Fibroblast of the aortic adventitia (primary cell): ENCODE measurements at regions not wholly inside any gene's neighbourhood (a gene's known extent, or its start where the extent isn't known, plus 50 kb on each side); places are given as distances from the start of the nearest gene placed in this dataset.
"Not testable (repeated sequence)": the region's sequence is repeated elsewhere in the genome, so short reads cannot be mapped to it uniquely, and the experiment has no call there.

Experiments
- DNase-seq: peaks from one replicate; pipeline ENCODE4 v3.0.0-alpha.2; 2010; ENCODE audit warnings: low read depth
- H3K4me3 ChIP-seq: 2 replicates; pipeline ENCODE4 v1.5.1; 2011; ENCODE audit warnings: low read depth, mild to moderate bottlenecking, control low read depth, low read length, moderate library complexity
- TF ChIP-seq, protein P1 (sequence below): IDR thresholded peaks from 2 replicates; pipeline ENCODE4 v1.5.1; 2011; ENCODE audit warnings: mild to moderate bottlenecking, low read length, control low read depth, inconsistent platforms; ENCODE audit not compliant: insufficient read depth

DNA sequence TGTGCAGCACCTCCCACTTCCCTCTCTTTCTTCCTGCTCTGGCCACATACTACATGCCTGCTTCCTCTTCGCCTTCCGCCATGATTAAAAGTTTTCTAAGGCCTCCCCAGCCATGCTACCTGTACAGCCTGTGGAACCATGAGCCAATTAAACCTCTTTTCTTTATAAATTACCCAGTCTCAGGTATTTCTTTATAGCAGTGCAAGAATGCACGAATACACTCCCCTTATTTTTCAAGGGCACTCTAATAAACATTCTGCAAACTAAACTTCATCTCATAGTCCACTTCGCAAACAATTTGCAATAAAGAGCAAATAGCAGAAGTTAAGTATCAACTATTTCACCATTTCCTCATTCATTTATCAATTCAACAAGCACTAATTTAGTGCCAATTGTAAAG is 351.3 kb downstream of the PID1 start:
- DNase-seq, result no peak
- TF ChIP-seq, protein P1, sequence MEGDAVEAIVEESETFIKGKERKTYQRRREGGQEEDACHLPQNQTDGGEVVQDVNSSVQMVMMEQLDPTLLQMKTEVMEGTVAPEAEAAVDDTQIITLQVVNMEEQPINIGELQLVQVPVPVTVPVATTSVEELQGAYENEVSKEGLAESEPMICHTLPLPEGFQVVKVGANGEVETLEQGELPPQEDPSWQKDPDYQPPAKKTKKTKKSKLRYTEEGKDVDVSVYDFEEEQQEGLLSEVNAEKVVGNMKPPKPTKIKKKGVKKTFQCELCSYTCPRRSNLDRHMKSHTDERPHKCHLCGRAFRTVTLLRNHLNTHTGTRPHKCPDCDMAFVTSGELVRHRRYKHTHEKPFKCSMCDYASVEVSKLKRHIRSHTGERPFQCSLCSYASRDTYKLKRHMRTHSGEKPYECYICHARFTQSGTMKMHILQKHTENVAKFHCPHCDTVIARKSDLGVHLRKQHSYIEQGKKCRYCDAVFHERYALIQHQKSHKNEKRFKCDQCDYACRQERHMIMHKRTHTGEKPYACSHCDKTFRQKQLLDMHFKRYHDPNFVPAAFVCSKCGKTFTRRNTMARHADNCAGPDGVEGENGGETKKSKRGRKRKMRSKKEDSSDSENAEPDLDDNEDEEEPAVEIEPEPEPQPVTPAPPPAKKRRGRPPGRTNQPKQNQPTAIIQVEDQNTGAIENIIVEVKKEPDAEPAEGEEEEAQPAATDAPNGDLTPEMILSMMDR, result no peak
- H3K4me3 ChIP-seq, result no peak overlapping the region

DNA sequence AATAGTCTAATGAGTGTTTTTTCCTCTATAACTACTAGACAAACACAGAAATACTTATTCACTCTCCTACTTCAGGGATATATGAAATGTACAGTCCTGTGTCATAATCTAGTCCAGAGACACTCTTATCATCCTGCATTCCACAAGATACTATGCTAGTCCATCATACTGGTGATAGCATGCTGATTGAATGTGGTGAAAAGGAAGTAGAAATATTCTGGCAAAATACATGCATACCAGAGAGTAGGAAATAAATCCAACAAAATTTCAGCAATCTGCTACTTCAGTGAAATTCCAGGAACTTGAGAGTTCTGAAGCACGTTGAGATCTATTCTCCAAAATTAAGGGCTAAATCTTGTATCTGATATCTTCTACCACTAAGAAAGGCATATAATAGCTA is 353.9 kb downstream of the PID1 start:
- TF ChIP-seq, protein P1, result no peak
- no peak overlapping the region for H3K4me3 ChIP-seq
- DNase-seq, result peak; percentile 84

DNA sequence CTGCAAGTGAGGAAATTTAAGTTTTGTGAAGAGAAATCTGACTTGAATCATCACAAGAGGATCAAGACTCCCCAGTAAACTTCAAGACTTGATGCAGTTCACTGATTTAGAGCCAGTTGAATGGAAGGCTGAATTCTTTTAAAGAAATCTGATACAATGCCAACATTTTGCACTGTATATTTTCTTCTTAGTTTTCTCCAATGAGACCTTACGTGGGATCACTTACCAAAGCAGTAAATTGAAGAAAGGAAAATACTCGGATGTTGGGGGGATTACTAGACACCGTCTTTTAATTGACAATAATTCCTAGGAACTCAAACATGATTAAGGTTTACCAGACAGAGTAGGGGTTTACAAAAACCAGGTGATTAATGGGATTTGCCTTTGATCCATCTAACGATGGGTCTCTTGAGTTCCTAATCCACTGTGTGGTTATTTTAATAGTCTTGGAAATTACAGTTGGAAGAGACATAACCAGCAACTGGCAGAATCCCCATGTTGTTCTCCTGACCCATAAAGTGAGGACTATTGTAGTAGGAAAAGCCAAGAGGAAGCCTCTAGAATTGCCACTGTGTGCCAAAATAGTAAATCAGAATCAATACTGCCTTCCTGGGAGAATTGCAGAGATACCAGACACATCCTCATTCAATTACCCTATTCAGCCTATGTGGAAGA is 354.5 kb downstream of the PID1 start:
- TF ChIP-seq, protein P1, result no peak
- DNase-seq, result peak; percentile 16
- H3K4me3 ChIP-seq, result no peak overlapping the region

DNA sequence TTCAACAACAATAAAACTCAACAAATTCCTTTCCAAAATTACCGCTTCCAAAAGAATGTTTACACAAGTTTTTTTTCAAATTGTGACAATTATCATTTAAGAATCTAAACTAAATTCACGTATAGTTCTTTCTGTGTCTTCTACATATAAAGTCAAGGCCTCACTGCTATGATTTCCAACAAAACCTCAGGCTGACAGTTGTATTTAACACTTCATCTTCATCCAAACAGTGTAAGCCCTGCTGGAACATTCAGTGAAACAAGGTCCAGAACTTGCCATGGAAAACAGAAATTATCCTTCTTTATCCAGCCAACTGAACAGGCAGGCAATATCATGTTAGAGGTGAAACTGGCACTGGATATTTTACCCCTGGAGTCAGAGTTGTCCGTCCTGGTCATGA is 357.9 kb downstream of the PID1 start:
- H3K4me3 ChIP-seq, result no peak overlapping the region
- TF ChIP-seq, protein P1, result no peak
- DNase-seq, result no peak

DNA sequence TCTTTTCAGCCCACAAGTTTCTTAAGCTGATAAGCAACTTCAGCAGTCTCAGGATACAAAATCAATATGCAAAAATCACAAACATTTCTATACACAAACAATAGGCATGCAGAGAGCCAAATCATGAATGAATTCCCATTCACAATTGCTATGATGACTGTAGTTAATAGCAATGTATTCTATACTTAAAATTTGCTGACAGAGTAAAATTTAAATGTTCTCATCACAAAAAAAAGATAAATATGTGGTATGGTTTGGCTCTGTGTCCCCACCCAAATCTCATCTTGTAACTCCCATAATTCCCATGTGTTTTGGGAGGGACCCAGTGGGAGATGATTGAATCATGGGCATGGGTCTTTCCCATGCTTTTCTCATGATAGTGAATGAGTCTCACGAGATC is 360.2 kb downstream of the PID1 start:
- not testable (repeated sequence) for H3K4me3 ChIP-seq, DNase-seq

DNA sequence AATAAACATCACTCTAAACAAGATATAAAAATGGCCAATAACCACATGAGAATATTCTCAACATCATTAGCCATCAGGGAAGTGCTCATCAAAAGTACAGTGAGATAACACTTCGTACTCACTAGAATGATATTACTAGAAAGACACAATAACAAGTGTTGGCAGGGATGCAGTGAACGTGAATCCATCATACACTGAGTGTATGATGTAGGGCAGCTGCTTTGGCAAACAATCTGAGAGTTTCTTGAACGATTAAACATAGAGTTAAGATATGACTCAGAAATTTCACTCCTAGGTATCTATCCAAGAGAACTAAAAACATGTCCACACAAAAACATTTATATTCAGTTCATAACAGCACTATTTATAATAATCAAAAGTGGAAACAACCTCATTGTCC is 368.9 kb downstream of the PID1 start:
- peak; percentile 4 for DNase-seq
- TF ChIP-seq, protein P1, result no peak
- H3K4me3 ChIP-seq, result no peak overlapping the region

DNA sequence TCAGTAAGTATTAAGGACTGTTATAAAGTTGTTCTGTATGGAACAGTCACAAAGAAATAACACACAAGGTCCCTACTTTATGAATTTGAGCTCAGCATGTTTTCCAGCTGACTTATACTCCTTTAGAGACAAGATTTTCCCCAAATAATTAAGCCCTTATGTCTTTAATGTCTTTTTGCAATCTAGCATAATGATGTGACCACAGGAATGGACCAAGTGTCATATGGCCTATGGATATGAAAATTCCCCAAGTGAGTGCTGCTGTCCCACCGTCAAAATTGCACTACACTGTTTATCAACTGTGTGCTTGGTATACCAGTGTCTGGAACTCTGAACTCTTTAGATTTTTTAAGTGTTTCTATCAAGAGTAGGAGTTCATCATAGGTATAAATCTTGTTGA is 369.6 kb downstream of the PID1 start:
- TF ChIP-seq, protein P1, result no peak
- peak; percentile 5 for DNase-seq
- H3K4me3 ChIP-seq, result no peak overlapping the region
